Fibroblast of skin of right quadriceps (primary cell): ENCODE measurements at regions not wholly inside any gene's neighbourhood (a gene's known extent, or its start where the extent isn't known, plus 50 kb on each side); places are given as distances from the start of the nearest gene placed in this dataset.
"Not testable (repeated sequence)": the region's sequence is repeated elsewhere in the genome, so short reads cannot be mapped to it uniquely, and the experiment has no call there.

ENCODE experiments used
- DNase-seq: peaks from one replicate; pipeline ENCODE4 v3.0.0-alpha.2; 2013

DNA sequence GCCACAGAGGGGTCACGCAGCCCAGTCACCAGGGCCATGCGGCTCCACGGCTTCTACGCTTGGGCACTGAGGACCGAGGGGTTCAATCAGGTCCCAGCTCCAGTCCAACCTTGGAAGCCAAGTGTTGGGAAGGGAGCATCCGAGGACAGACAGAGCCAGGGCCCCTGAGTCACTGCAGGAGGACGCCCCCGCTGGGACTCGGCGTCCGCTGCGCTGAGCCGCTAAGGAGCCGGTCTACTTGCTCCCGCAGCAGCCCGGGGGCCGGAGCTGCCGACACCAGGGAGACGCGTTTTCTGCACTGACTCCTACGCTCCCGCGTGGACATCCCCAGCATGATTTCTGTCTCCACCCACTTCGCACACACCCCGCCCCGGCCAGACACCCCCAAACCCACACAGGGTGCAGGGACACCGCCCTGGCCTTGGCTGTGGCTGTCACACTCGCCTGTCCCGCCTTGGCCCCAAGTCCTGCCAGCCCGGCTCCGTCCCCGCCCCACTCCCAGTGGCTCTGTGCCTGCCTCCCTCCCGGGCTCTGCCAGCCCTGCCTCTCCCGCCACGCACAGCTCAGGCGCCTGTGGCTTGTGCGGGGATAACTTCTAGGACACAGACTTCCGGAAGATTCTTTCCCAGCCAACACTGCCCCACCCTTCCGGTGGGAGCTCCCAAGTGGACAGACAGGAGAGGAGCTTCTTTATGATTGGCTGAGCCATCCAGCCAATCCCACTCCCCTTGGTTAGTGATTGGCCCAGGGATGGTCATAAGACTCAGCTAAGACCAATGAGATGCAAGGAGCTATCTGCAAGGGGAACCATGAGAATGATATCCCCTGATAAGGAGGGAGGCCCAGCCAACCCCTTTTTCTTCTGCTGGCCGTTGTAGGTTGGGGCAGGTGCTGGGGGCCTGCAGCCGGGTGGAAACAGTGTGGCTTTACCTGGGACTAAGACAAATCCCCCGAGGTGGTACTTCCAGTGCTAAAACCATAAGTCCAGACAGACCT lies 118.9 kb upstream of the SFSWAP start:
- DNase-seq: no peak

DNA sequence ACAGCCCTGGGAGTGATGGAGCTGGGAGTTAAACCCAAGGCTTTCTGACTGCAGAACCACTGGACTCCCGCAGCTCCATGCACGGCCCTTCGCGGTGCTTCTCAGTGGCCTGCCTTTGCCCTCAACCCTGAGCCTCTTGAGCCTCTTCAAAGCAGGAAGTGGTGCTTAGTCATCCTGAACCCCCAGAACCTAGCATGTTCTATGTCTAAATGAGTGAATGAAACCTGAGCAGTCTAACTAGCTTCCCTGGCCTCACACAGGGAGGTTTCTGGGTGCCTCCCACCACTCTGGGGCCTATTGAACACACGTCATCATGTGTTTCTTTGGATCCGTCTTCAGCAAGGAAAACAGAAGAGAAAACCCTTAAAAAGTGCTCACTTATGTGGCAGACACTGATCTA lies 117.9 kb upstream of the SFSWAP start:
- no peak for DNase-seq

DNA sequence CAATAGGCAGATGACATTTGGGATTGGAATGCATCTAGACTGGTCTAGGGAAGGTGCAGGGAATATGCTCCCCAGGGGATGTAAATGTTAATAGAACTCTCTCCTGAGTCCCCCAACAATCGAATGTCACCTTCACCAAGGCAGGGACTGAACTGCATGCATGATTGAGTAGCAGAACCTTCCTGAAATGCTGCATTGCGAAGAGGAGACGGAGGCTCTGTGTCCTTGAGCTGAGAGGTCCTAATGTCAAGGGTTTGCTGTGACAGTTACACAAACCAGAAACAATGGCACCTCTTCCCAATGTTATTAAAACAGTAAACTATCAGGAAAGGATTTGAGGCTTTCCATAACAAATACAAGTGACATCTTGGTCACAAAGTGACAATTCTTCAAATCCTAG lies 117.5 kb upstream of the SFSWAP start:
- no peak for DNase-seq

DNA sequence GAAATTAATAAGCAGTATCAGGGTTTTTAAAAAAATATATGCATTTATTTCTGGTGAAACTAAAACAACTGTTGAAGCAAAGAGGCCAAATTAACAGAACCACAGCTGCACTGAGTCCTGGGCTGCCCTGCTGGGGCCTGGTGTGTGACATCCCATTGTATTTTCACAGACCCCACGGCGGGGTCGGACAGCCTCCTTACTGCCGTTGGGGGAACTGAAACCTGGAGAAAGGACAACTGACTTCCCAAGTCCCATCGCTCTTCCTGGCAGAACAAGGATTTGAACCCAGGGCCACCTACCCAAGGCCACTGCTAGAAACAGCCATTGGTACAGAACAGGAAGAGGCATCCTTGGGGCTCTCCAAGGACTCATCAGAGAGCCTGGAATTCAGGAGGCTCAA lies 114.8 kb upstream of the SFSWAP start:
- DNase-seq: no peak

DNA sequence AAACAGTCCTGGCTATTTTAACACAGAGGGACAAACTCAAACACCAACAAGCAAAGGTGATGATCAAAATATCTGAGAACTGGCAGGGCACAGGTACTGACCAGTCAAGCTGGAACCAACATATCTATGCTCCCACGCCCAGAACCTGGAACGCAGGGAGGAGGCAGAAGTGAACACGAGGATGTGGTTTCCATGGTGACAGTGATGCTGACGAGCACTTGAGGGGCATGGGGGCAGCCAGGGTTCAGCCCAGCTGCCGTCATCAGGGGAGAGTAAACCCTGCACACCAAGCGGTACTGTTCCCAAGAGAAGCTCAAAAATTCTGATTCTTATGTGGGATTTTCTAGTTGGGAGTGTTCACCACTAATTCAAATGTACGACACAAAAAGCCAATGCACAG lies 113.6 kb upstream of the SFSWAP start:
- no peak for DNase-seq

DNA sequence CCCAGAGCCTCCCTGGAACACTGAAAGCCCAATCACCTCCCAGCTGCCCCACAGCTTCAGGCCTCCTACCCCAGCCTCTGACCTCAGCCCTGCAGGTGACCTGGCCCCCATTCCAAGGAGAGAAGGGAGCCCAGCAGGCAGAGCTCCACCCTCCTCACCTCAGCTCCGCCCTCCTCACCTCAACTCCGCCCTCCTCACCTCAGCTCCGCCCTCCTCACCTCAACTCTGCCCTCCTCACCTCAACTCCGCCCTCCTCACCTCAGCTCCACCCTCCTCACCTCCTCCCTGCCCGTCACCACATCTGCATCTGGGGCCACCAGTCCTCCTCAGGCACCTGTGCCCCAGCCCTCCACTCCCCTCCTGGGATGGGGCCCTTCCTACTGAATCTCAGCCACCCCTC lies 112.2 kb upstream of the SFSWAP start:
- no peak for DNase-seq

DNA sequence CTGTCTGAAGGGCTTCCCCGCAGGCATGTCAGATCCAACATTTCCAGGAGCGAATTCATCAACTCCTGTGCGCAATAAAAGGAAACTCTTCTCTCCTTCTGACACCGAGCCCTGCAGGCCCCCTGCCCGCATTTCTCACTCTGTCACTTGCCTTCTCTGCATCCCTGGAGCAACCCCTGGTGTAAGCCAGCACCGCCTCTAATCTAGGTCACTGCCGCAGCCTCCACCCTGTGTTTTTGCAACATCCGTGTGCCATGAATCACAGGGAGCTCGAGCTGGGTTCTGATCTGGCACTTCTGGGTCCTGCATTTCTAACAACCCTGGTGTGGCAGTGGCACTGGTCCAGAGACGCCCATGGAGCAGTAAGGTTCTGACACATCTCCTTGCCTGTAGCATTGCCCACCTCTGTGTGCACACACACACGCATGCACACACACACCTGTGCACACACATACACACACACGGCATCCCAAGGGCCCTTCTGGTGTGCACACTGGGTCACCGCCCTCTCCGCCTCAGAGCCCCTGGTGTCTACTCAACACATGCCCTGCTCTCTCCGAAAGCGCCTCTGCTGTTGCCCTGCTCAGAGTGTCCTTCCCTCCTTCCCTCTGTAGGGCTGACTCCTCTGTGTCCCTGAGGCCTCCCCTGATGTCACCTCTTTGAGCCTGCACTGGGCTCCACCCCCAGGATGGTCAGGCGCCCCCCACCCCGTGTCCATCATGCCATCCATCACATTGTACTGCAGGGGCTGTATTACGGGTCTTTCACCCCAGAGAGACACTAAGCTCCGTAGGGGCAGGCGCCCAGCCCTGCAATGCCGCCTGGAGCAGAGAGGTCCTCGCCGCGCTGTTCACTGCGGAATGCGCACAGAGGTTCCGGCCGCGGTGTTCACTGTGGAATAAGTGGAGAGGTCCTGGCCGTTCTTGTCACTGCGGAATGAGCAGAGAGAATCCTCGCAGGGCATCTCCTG lies 111.4 kb upstream of the SFSWAP start:
- no peak for DNase-seq

DNA sequence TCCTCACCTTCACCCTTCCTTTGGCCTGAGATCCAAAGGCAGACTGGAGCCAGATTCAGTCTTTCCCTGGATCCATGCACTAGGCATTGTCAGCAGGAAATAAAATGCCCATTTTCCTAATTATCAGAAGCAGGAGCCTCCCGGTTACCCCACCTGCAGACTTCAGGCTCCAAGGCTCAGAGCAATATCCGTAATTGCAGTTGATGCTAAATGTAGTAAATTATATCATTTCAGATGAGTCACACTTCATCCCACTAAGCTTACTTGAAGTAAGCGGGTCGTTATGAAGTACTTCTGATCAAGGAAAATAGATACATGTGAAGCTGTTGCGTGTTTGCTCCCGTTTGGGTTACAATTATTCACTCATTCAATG lies 110.7 kb upstream of the SFSWAP start:
- no peak for DNase-seq

DNA sequence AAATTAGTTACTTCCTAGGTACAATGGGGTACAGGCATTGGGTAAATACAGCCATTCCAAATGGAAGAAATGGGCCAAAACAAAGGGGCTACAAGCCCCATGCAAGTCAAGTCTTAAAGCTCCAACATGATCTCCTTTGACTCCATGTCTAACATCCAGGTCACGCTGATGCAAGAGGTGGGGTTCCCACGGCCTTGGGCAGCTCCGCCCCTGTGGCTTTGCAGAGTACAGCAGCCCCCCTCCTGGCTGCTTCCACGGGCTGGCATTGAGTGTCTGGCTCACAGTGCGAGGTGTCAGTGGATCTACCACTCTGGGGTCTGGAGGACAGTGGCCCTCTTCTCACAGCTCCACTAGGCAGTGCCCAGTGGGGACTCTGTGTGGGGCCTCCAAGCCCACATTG lies 109.4 kb upstream of the SFSWAP start:
- DNase-seq: not testable (repeated sequence)

DNA sequence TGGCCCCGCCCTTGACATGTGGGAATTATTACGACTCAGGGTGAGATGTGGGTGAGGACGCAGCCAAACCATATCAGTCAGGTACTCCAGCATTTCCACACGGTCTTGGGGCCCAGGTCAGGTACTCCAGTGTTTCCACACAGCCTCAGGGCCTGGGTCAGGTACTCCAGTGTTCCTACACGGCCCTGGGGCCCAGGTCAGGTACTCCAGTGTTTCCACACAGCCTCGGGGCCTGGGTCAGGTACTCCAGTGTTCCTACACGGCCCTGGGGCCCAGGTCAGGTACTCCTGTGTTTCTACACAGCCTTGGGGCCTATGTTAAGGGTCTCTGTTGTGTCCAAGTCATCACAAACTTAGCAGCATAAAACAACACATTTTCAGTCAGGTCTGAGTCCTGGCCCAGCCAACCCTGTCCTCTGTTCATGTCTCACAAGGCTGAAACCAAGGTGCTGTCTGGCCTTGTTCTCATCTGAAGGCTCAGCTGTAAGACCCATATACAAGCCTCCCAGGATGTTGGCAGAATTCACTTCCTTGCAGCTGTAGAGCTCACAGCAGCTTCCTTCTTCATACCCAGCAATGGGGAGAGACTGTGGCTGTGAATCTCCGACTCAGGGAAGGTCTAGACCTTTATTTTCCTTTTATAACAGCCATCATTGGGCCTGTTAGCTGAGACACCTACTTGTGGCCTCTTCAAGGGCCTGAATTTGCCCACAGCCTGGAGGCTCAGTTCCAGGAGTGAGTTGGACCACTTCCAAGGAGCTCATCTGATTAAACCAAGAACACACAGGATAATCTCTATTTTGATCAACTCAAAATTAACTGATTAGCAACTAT lies 107.6 kb upstream of the SFSWAP start:
- DNase-seq: no peak

DNA sequence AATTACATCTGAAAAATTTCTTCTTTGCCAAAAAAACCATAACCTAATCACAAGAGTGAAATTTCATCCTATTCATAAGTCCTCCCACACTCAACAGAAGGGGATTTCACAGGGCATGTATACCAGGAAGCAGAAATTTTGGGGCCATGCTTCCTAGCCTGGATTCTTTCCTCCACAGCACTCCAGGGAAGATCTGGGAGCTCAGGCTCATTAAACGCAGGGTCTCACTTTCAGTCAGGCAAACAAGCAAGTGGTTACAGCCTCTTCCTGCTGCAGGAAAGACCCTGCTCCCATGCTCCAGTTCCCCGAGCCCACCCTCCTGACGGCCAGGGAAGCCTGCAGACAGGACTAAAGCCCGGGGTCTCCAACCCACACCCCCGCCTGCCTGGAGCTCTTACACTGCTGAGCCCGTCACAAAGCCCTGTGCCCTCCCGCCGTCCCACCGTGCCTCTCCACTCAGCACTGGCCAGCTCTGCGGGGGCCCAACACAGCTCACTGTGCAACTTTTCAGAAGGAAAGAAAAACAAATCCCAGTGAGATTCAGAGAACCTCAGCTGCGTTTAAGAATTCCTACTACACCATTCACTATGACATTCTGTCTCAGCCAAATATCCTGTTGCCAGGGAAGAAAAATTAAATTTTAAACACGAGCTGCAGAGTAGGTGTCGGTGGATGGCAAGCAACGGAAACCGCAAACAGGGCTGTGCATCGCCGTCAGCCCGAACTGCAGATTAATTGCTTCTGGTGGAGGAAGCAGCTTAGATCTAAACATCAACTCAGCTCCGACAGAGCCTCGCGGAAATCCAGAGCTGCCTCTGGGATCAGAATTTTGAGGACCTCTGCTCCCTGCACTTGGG lies 106.7 kb upstream of the SFSWAP start:
- no peak for DNase-seq

DNA sequence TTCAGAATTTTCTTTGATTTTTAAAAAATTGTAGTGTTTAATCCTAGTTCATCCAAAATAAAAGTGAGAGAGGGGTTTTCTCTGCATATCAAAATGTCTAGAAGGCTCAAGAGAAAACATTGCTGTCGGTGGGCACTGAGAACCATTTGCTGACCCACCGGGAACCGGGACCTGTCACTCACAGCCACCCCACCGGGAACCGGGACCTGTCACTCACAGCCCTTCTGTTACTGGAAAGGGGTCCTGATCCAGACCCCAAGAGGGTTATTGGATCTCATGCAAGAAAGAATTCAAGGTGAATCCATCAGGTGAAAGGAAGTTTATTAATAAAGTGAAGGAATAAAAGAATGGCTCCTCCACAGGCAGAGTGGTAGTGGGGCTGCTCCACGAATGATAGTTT lies 106.0 kb upstream of the SFSWAP start:
- no peak for DNase-seq

DNA sequence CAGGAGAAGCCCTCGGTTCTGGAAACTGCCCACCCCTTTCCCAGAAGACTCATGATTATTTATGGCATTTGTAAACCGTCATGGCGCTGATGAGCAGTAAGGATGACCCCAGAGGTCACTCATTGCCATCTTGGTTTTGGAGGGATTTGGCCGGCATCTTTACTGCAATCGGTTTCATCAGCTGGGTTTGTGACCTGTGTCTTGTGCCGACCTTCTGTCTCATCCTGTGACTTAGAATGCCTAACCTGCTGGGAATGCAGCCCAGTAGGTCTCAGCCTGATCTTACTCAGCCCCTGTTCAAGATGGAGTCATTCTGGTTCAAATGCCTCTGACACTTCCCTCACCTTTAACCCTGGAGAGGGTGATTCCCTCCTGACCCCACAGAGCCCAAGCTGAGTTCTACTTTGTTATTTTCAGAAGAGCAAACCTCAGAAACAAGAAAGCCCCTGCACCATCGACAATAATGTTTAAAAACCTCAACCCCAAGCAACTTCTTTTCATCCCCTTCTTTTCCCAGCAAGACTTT lies 105.5 kb upstream of the SFSWAP start:
- no peak for DNase-seq

DNA sequence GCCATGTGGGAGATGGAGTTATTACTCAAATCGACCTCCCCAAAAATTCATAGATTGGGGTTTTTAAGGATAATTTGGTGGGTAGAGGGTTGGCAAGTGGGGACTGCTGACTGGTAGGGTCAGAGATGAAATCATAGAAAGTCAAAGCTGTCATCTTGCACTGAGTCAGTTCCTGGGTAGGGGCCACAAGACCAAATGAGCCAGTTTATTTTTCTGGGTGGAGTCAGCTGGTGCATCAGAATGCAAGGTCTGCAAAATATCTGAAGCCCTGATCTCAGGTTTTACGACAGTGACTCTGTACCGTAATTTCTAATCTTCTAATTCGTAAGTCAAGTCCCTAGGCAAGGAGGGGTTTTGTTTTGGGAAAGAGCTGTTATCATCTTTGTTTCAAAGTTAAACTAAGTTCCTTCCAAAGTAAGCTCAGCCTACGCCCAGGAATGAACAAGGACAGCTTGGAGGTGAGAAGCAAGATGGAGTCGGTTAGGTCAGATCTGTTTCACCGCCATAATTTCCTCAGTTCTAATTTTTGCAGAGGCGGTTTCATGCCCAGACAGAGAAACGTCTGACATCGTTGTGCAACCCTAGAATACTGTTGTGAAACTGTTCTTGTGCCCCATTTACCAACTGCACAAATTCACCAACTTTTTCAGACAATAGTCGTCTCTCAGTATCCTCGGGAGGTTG lies 104.5 kb upstream of the SFSWAP start:
- no peak for DNase-seq

DNA sequence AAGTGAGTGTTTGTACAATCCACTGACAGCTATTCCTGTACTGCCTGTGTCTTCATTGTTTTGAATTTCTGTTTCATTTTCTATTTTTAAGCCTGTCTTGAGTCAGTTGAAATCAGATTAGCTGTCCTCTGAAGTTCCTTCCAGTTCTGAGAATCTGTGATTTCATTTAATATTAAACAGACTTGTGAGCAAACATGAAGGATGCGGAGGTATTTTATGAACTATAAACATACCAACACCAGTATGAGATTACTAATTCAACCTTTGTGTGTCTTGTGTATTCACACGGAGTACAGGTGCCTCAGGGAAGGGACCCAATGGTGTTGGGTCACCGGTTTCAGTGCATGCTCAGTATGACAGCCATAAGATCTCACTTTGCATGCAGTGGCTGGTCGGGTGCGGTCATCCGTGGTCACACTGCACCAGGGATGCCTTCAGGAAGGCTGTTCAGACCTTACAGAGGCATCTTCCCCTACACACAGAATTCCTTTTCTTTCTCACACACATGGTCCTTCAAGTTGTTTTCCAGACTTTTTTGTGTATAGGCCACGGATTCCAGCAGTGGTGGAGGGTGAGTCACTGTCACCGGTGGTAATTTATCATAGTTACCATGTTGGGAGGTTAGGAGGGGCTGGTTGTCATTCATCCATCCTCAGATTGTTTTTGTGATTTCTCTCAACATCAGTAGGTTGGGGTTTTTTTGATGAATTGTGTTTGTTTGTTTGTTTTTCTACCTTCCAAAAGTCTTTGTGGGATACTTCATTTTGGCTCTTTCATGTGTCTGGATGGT lies 103.0 kb upstream of the SFSWAP start:
- no peak for DNase-seq

DNA sequence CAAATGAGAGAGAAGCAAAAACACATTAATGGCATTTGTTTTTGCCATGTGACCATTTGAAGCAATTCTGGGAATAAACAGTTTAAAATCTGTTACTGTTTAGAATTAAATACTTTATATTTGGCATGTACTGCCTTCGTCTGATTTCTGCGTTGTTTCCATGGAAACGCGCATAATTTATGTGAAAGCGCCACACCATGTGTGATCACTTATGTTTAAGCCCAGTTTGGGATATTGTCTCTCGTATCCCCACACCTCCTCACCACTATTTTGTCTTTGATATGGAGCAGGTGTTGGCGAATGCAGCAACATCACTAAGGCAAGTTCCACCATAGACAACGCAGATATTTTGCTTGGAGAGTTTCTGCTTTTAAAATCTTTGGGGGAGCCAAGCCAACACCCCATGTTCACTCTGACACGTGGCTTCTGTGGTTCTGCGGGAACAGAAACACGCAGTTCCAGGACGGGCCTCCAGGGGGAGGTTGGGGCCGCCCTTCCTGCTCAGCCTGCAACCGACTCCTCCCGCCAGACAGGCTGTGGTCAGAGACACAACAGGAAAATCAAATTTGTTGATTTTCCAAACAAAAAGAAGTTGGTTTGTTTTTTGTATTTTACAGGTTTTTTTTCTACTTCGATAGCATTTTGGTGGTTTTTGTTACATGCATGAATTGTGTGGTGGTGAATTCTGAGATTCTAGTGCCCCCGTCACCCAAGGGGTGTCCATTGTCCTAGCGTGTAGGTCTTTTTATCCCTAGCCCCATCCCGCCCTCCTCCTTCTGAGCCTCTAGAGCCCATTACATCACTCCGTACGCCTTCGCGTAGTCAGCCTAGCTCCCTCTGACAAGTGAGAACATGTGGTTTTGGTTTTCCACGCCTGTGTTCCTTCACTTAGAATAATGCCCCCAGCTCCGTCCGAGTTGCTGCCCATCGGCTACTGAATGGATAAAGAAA lies 101.9 kb upstream of the SFSWAP start:
- peak; percentile 39 for DNase-seq

DNA sequence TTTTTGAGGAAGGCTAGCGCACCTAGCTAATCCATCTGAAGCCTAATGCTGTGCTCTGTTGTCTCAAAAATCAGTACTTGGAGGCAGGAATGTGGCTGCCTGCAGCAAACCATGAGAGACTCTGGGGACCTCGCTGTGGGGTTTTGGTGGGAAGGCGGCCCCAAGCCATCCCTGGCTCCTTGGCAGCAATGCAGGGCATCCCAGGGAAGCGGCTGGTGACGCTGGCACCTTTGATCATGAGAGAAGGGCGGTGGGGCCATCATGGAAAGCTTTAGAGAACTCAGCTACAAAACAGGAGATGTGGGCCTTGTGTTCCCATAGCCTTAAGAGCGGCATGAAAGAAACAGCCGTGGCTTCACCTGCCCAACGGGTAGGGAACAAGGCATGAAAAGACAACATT lies 101.1 kb upstream of the SFSWAP start:
- DNase-seq: no peak

DNA sequence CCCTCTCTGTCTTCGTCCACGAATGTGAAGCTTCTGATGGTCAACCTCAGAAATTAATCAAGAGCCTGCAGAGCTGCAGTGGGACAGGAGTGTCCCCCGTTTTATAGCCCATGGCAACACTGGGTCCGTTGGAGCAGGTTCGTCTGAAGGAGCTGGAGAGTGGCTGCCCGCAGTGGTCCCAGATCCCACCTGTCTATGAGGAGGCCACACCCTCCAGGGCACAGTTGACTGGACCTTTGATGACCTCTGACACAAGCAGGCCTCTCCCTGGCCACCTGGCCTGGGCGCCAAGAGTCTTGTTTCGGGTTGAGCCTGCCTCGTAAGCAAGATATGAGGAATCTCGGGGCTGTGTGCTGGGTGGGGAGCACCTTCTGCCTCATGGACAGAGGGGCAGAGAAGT lies 100.7 kb upstream of the SFSWAP start:
- DNase-seq: no peak

DNA sequence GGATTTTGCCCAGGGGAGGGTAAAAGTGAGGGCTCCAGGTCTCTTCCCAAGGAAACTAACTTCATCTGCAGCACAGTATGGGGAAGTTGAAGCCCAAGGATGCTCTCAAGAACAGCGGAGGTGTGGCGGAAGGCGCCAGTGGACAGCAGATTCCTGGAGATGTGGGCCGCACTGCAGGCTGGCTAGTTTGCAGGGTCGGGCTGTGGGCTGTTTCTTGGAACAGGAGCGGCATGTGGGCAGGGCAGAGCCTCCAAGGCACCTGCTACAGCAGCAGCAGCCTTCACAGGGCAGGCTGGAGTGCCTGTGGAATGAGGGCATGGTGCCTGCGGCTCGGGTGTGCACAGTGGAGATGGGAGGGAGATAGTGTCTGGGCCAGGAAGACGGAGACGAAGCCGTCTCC lies 100.0 kb upstream of the SFSWAP start:
- no peak for DNase-seq
